HS-27A (cell line): ENCODE measurements at regions not wholly inside any gene's neighbourhood (a gene's known extent, or its start where the extent isn't known, plus 50 kb on each side); places are given as distances from the start of the nearest gene placed in this dataset.
"Not testable (repeated sequence)": the region's sequence is repeated elsewhere in the genome, so short reads cannot be mapped to it uniquely, and the experiment has no call there.

Experiments
- DNase-seq: peaks from one replicate; pipeline ENCODE4 v3.0.0-alpha.2; 2012; ENCODE audit warnings: low read depth, missing footprints

GRCh38 chr13:50608370-50608769, 235.1 kb downstream of the DLEU7 start:
- no peak for DNase-seq

DNA sequence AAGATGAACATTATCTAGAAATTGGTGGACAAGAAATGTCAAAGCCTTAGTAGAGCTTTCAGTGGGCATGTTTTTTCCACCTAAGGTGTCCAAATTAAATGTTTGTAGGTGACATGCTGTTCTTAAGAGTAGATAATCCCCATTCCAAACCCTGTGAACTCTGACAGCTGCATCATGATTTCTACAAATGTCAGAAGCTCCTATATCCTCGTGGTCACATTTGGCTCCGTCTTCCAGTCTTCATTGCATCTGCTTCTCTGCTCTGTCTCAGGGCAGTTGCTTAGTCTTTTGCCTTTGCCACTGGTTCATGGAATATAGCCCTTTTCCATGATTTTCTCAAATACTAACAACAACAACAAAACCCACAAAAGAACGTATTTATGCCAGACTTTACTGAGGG, 234.5 kb downstream of the DLEU7 start:
- DNase-seq = no peak

GRCh38 chr13:50610238-50610637, 233.3 kb downstream of the DLEU7 start:
- no peak for DNase-seq

DNA sequence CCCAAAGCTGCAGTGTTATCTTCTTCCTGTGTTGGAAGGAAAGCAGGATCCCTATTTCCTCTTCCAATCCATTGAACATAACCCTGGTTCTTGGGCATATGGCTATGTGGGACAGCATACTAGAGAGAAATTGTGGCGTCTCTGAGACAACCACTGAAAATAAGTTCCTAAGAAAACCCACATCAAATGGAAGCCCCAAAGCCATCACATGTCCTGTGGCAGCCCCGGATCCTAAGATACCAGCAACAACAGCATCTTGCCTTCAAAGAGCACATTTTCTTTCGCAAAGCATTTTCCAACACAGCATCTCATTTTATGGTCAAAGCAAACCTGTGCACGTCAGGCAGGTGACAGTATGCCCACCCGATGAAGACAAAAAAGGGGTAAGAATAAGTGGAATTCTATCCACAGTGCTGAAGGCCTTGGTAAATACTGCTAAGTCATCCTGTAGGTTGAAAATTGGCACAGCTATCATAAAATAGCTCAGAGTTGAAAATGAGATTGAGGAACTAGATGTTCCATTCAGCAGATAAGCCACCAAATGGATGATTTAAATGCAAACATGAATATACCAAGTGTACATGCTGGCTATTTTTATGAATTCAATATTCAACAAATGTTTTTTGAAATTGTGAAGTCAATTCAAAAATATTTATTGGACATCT, 232.2 kb downstream of the DLEU7 start:
- DNase-seq = no peak

DNA sequence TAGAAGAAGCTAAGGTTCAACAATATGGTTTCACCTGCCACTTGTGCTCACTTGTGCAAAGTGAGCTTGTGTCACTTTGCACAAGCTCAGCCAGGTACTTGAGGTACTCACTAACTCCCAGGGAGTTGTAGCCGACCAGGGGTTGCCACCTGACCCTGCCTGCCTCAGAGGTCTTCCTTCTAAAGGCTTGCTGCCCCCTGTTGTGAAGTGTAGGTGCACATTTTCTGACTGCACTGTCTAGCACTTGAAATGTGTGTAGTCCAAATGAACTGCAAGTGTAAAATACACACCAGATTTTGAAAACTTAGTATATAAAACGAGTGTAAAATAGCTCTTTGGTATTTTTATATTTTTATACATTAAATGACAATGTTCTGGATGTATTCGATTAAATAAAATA, 230.8 kb downstream of the DLEU7 start:
- DNase-seq = no peak

GRCh38 chr13:50613356-50613831, 230.1 kb downstream of the DLEU7 start:
- DNase-seq = no peak

GRCh38 chr13:50615234-50615633, 228.3 kb downstream of the DLEU7 start:
- no peak for DNase-seq

GRCh38 chr13:50616101-50616500, 227.4 kb downstream of the DLEU7 start:
- DNase-seq = no peak

DNA sequence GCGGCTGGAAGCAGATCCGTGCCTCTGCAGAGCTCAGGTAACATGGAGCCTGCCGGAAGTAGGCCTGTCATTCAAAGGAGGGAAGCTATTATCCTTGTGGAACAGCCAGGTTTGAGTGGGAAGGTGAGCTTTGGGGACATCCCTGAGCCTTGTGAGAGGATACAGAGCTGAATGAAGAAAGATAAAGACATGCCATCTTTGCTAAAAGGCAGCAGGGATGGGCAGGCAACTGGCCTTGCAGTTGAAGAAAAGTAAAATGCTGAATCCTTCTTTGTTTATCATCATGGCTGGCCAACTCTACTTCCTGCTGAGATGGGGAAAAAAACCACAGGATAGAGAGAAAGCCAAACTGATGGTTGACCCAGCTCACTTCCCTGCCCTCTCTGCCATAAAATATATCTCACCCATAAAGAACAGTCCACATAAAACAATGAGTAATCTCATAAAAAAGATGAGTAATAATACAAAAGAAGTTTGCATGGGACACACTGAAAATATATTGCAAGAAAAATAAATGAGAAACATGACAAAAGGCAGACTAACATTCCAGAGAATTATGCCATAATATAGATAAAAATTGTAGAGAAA, 226.3 kb downstream of the DLEU7 start:
- DNase-seq = peak; percentile 35

DNA sequence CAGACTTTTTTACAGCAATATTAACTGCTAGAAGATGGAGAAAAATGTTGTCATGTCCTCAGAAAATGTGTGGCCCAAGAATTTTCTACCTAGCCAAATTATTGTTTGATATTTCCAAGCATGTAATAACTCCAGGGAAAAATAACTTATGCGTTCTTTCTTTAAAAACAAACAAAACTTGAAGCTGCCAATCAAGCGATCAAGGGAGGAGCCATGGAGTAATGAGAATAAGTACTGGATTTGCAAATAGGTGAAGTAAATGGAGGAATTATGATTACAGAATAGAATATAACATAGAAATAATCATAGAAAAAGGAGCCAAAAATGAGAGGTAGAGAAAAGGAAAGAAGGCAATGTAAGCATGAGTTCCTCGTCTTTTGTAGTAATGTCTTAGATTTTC, 225.3 kb downstream of the DLEU7 start:
- no peak for DNase-seq

DNA sequence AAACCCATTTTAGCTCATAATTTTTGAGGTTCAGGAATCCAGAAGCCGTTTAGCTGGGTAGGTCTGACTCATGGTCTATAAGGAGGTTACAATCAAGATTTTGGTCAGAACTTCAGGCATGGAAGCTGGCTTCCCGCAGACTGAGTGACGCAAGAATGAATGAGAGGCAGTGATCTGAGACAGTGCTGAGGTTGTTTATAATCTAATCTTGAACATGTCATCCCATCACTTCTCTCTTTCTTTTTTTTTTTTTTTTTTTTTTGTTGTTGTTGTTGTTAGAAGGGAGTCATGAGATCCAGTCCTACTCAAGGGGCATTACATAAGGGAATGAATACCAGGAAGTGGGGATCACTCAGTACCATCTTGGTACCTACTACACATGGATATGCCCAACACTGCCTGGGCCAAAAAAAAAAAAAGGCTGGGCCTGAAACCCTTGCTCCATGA, 217.4 kb downstream of the DLEU7 start:
- no peak for DNase-seq

DNA sequence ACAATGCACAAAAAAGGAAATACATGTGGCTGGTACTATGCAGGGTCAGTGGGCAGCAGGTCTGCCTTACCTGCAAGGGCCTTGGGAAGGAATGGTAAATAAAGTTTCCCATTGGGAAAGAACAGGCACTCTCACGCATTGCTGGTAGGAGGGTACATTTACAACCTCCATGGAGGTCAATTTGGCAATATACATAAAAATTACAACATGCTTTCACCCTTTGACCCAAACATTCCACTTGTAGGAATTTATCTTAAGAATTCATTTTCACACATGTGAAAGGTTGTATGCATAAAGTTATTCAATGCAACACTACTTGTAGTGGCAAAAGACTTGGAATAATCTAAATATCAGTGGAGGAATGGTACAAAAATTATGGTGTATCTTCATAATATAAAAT, 216.4 kb downstream of the DLEU7 start:
- DNase-seq = no peak

GRCh38 chr13:50628512-50628911, 215.0 kb downstream of the DLEU7 start:
- not testable (repeated sequence) for DNase-seq

DNA sequence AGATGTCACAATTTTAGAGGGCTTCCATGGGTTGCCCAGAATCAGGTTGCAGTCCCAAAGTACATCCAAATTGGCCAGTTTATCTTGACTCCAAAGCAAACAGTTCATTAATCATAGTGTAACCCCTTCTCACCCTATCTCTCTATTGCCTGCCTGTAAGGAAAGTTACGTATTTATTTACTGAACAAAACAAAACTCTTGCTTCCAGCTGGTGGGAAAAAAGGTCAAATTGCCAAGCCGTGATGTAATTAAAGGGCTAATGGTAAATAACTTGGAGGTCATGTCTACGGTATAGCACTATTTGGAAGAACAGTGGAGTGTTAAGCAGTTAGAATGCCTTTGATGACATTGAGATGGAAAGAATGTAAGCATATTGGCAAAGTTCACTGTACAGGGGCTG, 214.0 kb downstream of the DLEU7 start:
- DNase-seq = no peak

DNA sequence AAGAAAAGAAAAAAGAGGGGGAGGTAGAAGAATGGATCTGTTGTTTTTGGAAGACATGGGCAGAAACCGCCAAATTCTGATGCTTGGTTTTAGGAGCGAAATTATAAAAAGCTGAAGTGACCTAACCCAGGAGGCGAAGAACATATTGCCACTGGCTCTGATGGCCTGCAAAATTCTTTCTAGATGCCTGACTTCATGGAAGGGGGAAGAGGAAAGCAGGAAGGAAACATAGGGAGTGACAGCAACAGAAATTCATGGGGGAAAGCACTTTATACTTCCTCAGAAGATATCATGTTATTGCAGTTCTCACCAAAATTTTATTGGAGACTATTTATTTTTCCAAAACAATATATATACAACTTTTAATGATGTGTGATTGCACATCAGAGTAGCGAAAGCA, 213.5 kb downstream of the DLEU7 start:
- no peak for DNase-seq

DNA sequence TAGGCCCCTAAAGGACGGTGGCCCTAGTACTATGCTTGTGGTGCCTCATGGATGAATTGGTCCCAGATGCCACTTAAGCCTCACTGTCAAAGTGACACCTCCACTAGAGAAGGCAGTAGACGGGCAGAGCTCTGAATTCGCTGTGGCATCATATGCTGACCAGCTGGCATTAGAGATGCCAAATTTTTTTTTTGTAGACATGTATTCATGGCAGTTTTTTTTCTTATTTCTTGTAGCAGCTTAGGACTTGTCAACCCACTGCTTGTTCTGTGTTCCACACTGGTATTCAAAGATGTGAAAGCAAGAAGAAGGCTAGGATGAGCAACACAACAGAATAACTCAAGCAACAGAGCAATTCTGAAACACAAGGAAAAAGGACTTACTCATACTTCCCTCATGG, 212.5 kb downstream of the DLEU7 start:
- DNase-seq = no peak

- no peak for DNase-seq
Observed at GRCh38 chr13:50634339-50634738, 209.2 kb downstream of the DLEU7 start.

DNA sequence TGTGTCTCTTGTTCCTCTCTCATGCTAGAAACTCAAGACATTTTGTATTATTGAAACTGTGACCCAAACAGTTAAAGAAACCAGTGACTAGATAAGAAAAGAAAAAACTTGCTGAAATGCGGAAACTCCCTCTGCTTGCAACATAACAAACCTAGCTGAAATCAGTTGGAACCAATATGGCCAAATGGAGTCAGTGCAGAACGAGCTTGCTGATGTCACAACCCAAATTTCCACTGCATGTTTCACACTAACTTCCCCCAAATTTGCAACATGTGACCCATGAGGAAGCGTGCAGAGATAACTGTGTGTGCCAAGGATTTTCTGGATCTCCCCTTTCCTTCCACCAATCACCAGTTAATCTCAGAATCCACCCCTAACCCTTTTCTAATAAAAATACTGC, 208.0 kb downstream of the DLEU7 start:
- DNase-seq = no peak

GRCh38 chr13:50636007-50636704, 207.3 kb downstream of the DLEU7 start:
- no peak for DNase-seq

DNA sequence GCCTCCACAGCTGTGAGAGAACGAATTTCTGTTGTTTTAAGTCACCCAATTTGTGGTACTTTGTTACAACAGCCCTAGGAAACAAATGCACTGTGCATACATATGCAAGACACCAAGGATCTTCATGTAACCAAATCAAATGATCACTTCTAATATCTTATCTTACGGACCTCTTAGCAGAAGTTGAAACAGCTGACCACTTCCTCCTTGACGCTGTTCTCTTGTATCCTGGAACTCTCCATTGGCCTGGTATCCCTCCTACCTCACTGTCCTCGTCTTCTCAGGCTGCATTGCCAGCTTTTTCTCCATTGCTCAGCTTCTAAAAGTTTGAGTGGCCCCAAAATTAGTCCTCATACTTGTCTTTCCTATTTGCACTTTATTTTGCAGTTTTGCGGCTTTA, 200.4 kb downstream of the DLEU7 start:
- no peak for DNase-seq

DNA sequence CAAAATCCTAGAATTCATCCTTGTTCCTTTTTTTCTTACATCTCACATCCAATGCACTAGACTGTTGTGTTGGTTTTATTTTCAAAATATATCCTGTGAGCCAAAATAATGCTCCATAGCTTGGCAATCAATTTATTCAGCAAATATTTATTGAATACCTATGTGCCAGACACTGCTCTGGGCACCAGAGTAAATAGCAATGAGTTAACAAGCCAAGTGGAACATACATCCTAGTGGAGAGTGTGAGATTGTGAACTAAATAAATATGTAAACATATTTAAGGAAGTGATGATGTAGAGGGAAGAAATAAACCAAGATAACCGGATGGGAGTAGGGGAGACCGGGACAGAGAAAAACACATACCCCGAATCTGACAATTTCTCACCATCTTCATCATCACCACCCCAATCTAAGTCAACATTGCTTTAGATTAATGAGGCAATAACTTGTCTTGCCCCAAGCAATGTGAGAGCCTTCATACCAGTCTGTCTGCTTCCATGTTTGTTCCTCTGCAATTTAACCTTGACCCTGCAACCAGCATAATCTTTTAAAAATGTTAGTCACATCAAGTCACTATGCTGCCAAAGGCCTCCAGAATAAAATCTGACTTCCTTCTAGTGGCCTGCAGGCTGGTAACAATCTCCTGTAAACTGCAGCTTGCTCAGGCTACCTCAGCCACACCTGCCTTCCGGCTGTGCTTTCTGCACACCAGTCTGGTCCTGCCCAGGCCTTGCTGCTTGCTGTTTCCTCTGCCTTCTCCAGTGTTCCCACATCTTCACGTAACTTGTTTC, 199.2 kb downstream of the DLEU7 start:
- DNase-seq = no peak

- DNase-seq = peak; percentile 3
Observed at GRCh38 chr13:50645092-50645491, 198.4 kb downstream of the DLEU7 start.

DNA sequence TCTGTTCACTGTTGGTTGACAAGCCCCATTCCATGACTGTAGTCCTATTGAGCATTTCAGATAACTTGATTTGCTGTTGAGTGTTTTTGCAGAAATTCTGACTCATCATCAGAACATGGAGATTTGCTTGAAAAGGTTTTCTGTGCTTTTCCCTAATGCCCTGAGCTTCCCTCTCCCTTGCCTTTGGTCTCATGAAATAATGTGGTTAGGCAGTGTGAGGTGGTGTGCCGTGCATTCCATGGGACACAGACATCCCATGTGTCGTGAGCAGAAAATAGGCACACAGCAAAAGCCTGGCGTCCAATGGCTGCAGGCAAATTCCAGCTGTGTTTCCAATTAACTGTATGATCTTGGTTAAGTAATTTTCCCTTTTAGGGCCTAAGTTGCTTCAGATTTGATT, 197.4 kb downstream of the DLEU7 start:
- no peak for DNase-seq
